ENCODE measurements at regions not wholly inside any gene's neighbourhood (a gene's known extent, or its start where the extent isn't known, plus 50 kb on each side); places are given as distances from the start of the nearest gene placed in this dataset.

DNA sequence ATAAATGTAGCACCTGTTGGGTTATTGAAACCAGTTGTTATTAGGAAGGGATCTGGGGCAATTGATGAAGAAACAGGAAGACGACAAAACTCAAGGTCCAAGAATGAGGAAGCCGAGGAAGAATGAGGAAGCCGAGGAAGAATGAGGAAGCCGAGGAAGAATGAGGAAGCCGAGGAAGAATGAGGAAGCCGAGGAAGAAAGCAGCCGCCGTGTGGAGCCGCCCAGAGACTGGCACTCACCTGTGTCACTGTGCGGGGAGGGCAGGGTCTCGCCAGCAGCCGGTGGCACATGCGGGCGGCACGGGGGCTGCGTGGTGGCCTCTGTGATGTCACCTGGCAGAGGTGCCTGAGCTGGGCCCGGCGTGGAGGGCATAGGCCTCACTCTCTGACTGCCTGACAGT, 71.1 kb upstream of the CFAP46 start:
- Histone ChIP-seq H4K20me1 (ENCODE audit: insufficient read depth, low read length) (no peaks in the 10 kb centered on the region), H2AFZ (ENCODE audit: insufficient read depth, low read depth, low read length, poor library complexity, severe bottlenecking) (no peak overlapping the region), H3K27me3 (ENCODE audit: control insufficient read depth in 2 of 2, insufficient read depth in 2 of 2, low read length in 2 of 2) (no peaks in the 10 kb centered on the region), H3K79me2 (ENCODE audit: insufficient read depth, low read length) (peaks cover 7% of the 10 kb centered on the region), H3K4me2 (replicated peaks; ENCODE audit: extremely low read depth, low read length, poor library complexity, severe bottlenecking) (peak overlapping the region; percentile 67), H3K4me3 (replicated peaks in 1 of 3; ENCODE audit: low read depth in 2 of 3, low read length in 3 of 3) (peak overlapping the region in 1 of 3 experiments; percentile 57), H3K9me3 (replicated peaks in 1 of 2; ENCODE audit: control insufficient read depth in 1 of 2, insufficient read depth in 1 of 2, low read length in 2 of 2) (peaks cover 0 to 8% of the 10 kb centered on the region in 2 donors), H3K4me1 (ENCODE audit: control insufficient read depth in 1 of 2, insufficient read depth in 2 of 2, low read length in 2 of 2) (peaks cover 54 to 62% of the 10 kb centered on the region in 2 donors), H3K36me3 (replicated peaks in 1 of 2; ENCODE audit: control insufficient read depth in 1 of 2, insufficient read depth in 2 of 2, low read length in 2 of 2) (peaks cover 0 to 12% of the 10 kb centered on the region in 2 donors), H3K27ac (ENCODE audit: low read depth in 1 of 2, low read length in 2 of 2) (peak overlapping the region; percentile 97 to 98), H3K9ac (ENCODE audit: insufficient read depth, low read length, poor library complexity, severe bottlenecking) (peak overlapping the region; percentile 72)
- H3K4me3 Mint-ChIP-seq, result peak overlapping the region; percentile 13 to 50
- WGBS (ENCODE audit: insufficient coverage), result 5% methylated on average over 18 of the region's 18 CpGs
- H3K9me3 Mint-ChIP-seq, result peaks cover 0 to 7% (median 3%) of the 10 kb centered on the region in 7 donors
- H3K36me3 Mint-ChIP-seq, result peaks cover 0 to 6% of the 10 kb centered on the region in 2 donors
- H3K4me1 Mint-ChIP-seq, result peaks cover 41% of the 10 kb centered on the region
- H3K27ac Mint-ChIP-seq, result peak overlapping the region in 2 of 7 donors; percentile 68 to 97
- TF ChIP-seq, protein P1, sequence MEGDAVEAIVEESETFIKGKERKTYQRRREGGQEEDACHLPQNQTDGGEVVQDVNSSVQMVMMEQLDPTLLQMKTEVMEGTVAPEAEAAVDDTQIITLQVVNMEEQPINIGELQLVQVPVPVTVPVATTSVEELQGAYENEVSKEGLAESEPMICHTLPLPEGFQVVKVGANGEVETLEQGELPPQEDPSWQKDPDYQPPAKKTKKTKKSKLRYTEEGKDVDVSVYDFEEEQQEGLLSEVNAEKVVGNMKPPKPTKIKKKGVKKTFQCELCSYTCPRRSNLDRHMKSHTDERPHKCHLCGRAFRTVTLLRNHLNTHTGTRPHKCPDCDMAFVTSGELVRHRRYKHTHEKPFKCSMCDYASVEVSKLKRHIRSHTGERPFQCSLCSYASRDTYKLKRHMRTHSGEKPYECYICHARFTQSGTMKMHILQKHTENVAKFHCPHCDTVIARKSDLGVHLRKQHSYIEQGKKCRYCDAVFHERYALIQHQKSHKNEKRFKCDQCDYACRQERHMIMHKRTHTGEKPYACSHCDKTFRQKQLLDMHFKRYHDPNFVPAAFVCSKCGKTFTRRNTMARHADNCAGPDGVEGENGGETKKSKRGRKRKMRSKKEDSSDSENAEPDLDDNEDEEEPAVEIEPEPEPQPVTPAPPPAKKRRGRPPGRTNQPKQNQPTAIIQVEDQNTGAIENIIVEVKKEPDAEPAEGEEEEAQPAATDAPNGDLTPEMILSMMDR (IDR thresholded peaks at IDR 0.05), result no peak
- peaks cover 0 to 5% (median 2%) of the 10 kb centered on the region in 3 donors for H3K27me3 Mint-ChIP-seq (ENCODE audit: low read depth in 3 of 3)
- peak; percentile 83 to 88 (median 85) for DNase-seq
- intact Hi-C loops (cut with micrococcal nuclease), result loop anchor here (5.0 to 10.0 kb wide), 2 partner anchors 231 to 244 kb away; no protein-coding TSS in a partner anchor

DNA sequence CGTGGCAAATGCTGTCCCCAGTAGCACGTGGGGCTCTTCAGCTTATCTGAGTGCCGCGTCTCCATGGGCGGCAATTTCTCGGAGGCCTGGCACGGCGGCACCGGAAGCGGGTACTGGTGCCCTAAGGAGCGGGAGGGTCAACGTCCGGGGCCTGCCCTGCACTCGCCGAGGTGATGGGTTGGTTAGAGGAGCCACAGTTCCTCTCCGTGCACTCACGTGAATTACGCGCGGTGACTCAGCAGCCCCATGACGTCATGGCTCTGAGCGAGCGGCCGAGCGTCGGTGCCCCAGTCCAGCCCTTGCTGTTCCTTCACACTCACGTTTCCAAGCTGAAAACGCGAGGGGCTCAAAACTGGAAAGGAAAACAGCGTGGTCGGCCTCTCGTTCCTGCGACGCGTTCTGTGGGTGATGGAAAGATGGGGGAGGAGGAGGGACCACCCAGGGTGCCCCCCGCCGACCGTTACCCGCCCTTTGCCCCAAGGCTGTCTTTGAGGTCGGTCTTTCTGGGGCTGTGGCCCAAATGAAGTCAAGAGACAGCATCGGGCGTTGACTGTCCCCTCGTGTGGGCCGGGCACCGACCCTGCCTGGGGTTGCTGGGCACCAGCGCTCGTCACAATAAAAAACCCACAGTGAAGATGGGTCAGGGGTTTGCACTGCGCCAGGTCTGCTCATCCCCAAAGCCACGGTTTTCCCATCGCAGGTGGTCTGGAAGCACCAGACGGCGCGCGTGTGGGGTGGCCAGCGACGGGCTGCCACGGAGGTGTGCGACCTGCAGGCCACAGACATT, 70.4 kb upstream of the CFAP46 start:
- Histone ChIP-seq H4K20me1 (ENCODE audit: insufficient read depth, low read length) (no peaks in the 10 kb centered on the region), H3K4me2 (replicated peaks; ENCODE audit: extremely low read depth, low read length, poor library complexity, severe bottlenecking) (peak overlapping the region; percentile 67), H3K27me3 (ENCODE audit: control insufficient read depth in 2 of 2, insufficient read depth in 2 of 2, low read length in 2 of 2) (no peaks in the 10 kb centered on the region), H3K4me1 (ENCODE audit: control insufficient read depth in 1 of 2, insufficient read depth in 2 of 2, low read length in 2 of 2) (peaks cover 57 to 68% of the 10 kb centered on the region in 2 donors), H2AFZ (ENCODE audit: insufficient read depth, low read depth, low read length, poor library complexity, severe bottlenecking) (no peak overlapping the region), H3K9ac (ENCODE audit: insufficient read depth, low read length, poor library complexity, severe bottlenecking) (peak overlapping the region; percentile 72), H3K27ac (ENCODE audit: low read depth in 1 of 2, low read length in 2 of 2) (peak overlapping the region; percentile 97 to 98), H3K36me3 (replicated peaks in 1 of 2; ENCODE audit: control insufficient read depth in 1 of 2, insufficient read depth in 2 of 2, low read length in 2 of 2) (peaks cover 0 to 12% of the 10 kb centered on the region in 2 donors), H3K4me3 (replicated peaks in 1 of 3; ENCODE audit: low read depth in 2 of 3, low read length in 3 of 3) (peak overlapping the region in 1 of 3 experiments; percentile 57), H3K79me2 (ENCODE audit: insufficient read depth, low read length) (peaks cover 7% of the 10 kb centered on the region), H3K9me3 (replicated peaks in 1 of 2; ENCODE audit: control insufficient read depth in 1 of 2, insufficient read depth in 1 of 2, low read length in 2 of 2) (peaks cover 0 to 8% of the 10 kb centered on the region in 2 donors)
- DNase-seq, result peak; percentile 96 to 97 (median 97)
- H3K9me3 Mint-ChIP-seq, result peaks cover 0 to 7% (median 3%) of the 10 kb centered on the region in 7 donors
- peaks cover 0 to 5% (median 2%) of the 10 kb centered on the region in 3 donors for H3K27me3 Mint-ChIP-seq (ENCODE audit: low read depth in 3 of 3)
- peak overlapping the region; percentile 21 to 50 for H3K4me3 Mint-ChIP-seq
- H3K36me3 Mint-ChIP-seq, result peaks cover 0 to 6% of the 10 kb centered on the region in 2 donors
- TF ChIP-seq, protein P1 (IDR thresholded peaks at IDR 0.05), result no peak
- WGBS (ENCODE audit: insufficient coverage), result 82% methylated on average over 46 of the region's 58 CpGs
- H3K4me1 Mint-ChIP-seq, result peaks cover 41% of the 10 kb centered on the region
- intact Hi-C loops (cut with micrococcal nuclease), result loop anchor here (5.0 to 10.0 kb wide), 2 partner anchors 232 to 245 kb away; no protein-coding TSS in a partner anchor
- H3K27ac Mint-ChIP-seq, result peak overlapping the region in 1 of 7 donors; percentile 97

Data from CD14-positive monocyte (primary cell).